GM19455 (cell line): ENCODE measurements at regions not wholly inside any gene's neighbourhood (a gene's known extent, or its start where the extent isn't known, plus 50 kb on each side); places are given as distances from the start of the nearest gene placed in this dataset.

ENCODE experiments used
- ATAC-seq: cut with Tn5 transposase; IDR thresholded peaks from one replicate; pipeline ENCODE4 v1.9.1; 2021; ENCODE audit not compliant: unreplicated experiment

DNA sequence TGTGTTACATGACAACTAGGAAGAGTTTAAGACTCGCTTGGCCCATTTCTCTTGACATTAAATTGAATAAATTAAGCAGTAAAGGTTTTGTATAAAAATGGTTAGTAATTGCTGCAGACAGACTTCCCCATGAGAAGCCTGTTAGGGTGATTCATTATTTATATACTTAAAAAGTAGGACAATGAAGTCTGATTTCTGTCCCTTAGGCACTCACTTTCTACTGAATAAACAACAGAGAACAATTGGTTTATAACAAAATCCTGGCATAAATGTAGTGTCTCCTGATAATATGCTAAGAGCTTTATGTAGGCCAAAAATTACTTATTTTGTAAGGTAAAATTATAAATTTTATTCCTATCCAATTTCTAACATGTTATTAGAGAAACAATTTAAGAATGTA is 2138.5 kb upstream of the PCDH20 start:
- ATAC-seq: no peak

DNA sequence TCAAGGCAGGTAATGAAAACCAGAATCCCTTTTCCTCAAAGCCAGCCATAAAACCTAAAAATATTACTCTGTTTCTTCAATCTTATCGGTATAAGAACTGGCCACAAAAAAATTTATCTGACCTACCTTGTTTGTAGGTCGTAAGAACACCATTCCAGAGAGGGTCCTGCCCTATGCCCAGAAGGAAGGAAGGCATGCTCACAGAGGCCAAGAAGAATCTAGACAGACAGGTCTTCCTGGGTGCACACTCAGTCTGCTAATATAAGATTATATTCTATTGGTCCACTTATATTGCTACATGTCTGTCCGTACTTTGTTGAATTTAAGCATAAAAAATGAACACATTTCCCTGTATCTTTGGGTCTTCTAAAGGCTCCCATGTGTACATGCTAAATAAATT is 2136.1 kb upstream of the PCDH20 start:
- no peak for ATAC-seq

DNA sequence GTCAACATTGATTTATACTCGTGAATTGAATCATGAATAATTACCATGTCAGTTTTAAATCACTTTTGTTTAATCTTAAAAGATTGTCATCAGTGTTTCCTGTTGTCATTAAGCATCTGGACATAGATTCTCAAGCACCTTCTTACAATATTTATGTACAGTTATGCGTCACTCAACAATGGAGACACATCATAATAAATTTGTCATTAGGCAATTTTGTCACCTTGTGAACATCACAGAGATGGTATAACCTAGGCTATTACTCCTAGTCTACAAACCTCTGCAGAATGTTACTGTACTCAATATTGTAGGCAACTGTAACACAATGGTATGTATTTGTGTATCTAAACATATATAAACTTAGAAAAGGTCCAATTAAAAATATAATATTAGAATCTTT is 2130.9 kb upstream of the PCDH20 start:
- no peak for ATAC-seq

DNA sequence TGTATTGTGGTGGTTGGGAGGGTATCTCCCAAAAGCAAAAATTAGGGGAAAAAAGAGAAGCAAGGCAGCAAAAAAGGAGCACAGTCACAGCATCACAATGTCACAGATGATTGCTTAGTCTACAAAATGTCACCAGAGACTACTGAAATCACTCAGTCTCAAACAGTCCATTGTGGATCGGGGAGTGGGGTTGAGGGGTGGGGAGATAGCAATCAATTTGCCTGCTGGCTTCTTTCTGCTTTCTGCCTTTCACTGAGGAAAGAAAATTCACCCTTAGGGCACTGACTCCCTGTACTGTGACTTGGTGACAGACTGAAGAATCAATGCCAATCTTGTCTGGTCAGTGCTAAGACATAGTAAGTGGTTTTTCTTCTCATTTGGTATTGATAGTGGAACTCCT is 2127.1 kb upstream of the PCDH20 start:
- ATAC-seq: no peak

DNA sequence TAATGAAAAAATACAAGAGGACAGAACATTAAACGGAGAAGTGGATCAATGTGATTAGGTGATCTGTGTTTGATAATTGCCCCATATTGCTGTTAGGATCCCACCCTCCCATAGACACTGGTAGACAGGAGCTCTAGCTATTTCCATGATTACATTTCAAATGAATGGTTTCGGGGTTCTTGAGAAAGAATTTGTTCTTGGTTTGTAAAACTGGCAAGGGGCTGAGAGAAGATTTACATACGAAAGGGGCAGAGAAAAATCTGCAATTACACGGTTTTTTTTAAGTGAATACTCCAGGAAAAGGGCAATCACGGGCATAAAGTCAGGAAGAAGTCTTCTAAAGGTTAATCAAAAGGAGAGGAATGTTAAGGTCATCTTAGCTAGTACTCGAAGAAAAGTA is 2125.7 kb upstream of the PCDH20 start:
- ATAC-seq: no peak

DNA sequence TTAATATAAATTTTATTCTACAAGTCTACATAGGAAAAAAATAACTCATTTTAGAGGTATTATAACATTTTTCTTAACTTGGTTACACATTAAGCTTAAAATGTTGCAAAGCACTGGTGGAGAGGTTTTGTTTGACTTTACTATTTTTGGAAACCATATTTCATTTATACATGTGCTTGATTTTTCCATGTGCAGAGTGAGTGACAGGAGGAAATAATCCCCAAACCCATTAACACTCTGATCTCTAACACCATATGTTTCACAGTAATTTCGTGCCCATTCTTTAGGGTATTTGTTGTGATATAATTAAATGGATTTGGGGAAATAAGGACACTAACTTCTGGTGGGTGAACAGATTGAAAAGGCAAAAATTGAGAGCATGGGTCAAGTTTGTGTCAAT is 2124.4 kb upstream of the PCDH20 start:
- ATAC-seq: no peak

DNA sequence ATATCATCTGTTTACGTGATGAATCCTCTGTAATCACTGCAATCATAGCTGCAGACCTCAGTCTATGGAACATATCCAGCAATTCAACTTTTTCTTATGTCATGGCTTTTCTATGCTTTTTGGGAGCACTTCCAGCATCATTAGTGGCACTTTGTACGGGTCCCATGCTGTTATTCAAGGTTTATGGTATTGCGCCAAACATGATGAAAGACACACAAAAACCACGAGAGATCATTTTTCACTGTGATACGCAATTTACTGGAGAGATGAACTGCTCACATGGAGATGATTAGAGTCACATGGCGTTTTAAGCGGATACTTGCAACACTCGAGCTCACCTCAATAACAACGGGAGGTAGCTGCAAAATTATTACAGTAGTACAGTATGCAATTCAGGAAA is 2101.7 kb upstream of the PCDH20 start:
- no peak for ATAC-seq

DNA sequence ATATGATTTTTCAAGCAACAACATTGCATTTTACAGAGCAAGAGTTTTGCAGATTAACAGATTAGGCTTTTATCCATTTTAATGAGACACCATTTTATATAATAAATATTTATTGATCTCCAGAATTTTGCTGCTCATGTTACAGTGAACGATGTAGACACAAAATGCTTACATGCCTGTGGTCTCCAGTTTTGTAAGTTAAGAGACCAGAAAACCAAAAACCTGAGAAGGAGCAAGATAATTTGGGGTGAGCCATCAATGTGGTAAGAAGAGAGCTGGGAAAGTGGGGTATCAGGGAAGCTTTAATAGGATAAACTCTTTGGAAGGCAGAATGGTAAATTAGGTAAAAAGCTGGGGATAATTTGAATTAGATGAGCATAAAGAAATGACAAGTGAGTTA is 2100.5 kb upstream of the PCDH20 start:
- ATAC-seq: no peak

DNA sequence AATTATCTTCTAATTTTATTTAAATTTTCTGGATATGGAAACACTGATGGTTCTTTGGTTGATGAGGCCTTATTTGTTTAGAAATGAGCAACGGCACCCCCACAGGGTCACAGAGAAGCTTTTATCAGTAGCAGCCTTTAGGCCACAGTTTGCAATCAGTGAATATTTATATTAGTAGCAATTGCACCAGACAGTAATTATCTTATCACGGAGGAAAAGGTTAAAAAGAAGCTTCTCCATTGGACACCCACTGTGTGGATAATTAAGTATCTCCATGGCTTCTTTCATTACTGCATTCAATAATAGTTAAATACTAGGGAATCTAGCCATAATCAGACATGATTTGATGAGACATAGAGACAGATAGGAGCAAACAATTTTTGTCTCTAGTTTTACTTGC is 2099.2 kb upstream of the PCDH20 start:
- ATAC-seq: no peak

DNA sequence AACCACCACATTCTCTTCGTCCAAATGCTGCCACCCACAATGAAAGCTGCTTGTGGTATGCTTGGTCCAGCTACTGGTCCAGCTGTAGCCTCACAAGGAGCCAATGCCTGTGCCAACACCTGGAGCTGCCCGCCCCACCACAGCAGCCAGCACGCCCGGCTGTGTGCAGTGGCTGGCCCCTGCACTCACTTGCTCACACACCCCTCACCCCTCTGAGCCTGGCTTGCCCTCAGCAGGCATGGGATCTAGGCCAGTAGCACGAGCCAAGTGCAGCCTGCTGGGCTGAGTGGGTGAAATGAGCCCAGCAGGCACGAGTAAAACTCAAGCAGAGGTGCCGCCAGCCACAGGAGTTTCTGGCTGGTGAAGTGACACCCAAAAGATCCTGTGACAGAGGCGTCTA is 2096.4 kb upstream of the PCDH20 start:
- no peak for ATAC-seq

DNA sequence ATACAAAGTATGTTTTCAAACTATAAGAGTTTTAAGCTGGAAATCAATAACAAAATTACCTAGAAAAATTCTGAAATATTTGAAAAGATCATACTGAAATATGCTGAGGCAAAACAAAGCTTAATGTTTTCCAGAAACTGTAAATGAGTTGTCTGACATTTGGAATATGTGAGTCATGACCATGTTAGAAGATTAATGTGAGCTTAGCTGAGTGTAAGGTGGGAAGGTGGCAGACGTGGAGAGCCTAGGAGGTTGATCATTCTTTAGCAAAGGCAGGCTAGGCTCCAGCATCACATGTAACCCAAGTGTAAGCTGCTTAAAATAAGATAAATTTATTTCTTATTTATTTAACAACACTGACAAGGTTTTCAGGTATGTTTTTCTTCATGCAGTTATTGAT is 2086.1 kb upstream of the PCDH20 start:
- no peak for ATAC-seq

DNA sequence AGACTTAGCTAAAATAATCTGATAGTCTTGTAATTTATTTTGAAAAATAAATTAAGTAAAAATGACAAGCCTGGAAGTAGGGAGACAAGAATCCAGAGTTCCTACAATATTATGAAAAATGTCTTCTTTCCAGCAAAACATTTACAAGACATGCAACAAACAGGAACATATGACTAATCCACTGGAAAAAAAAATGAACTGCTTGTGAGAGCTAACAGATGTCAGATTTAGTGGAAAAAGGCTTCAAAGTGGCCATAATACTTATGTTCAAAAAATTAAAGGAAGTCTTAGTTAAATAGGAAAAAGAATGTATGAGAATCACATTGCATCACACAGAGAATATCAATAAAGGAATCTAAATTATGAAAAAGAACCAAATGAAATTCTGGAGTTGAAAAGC is 2082.0 kb upstream of the PCDH20 start:
- ATAC-seq: no peak

DNA sequence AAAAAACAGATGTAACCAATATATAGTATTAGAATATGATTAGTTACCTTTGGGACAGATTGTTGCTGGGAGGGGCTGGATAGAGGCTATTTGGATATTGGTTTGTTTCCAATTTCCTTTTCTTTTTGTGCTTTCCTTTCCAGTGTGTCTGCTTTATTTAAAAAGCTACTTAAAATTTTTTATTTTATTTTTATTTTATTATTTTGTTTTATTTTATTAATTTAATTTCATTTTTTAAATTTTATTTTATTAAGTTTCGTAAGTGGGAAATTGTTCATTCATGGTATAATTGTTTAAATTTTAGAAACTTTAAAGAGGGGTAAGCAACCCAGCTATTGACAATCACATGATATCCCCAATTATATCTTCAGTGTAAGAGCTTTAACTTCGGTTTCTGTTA is 2077.0 kb upstream of the PCDH20 start:
- ATAC-seq: no peak

DNA sequence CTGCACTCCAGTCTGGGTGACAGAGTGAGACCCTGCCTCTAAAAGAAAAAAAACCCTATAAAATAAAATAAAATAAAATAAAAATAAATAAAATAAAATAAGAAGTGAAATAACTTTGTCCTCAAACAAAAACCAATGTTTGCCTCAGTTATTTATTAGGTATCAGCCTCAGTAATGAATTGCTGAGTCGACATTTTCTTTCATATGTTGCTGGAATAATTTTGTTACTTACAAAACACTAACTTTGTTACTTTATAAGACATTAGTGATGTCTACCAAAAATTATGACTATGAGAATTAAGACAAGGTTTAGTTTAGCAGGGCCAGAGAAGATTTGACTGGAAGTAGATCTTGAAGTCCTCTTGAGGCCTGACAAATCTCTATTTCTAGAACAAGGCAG is 2074.5 kb upstream of the PCDH20 start:
- ATAC-seq: no peak

DNA sequence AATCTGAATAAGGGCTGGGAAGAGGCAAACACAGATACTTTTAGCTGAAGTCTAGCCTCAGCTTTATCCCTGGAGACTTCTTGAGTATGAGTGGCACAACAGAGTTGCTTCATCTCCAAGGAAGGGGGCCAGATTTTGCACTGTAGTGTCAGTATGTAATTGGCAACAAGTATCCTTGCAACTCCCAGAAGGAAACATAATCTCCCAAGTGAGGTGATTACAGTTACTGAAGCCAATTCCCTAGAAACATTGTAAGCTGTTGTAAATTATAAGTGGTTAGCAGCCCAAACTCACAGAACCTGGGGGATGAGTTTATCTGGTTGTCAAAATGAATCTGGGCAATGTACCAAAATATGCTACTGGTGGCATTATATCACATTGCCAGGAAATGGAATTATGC is 2065.7 kb upstream of the PCDH20 start:
- no peak for ATAC-seq

DNA sequence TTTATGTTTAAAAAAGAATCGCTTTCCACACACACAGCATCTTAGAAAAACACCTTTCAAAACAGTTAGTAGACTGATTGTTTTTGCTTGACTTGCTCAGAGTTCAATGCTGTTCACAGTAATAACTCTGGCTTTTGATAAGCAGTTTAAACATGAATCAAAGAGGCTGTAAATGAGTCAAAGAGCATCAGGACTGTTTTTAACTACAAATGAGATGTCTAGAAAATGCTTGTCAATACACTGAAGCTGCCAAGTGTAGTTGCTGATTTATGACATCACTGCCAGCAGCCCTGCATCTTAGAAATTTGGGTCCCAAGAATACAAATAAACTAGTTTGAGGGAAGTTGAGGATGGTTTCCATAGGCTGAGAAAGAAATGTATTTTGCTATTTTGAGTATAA is 2057.1 kb upstream of the PCDH20 start:
- no peak for ATAC-seq

DNA sequence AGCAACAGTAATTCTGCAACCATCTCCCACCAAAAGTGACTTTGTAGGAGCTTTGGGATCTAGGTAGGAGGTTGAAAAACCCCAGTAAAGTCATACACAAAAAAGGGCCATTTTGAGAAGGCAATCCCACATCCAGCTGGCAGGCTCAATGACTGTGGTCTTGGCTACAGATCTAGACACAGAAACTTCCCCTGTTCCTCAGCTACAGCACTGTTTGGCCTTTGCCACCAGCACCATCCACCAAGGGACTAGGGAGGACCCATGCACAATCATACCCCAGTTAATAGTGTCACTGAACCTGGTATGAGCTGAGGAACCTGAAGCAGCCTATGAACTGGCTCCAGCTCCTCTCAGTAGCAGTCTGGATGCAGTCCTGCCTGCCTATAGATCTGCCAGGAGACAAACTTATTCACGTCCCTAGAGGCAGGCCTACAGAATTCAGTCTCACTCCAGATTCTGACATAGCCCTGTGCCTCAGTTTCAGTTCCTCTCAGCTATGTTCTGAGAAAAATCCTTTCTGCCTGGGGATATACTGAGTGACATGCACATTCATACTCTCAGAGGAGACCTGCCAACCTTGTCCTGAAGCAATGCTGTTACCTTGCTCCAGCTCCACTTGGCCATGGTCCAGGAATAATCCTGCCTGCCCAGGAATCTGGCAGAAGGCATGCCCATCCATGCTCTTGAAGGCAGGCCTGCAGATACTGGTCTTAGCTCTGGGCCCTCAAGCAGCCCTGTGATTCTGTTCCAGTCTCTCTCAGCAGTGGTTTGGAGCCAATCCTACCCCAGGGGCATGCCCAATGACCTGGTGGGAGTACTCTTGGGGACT is 2048.3 kb upstream of the PCDH20 start:
- ATAC-seq: peak; percentile 76

DNA sequence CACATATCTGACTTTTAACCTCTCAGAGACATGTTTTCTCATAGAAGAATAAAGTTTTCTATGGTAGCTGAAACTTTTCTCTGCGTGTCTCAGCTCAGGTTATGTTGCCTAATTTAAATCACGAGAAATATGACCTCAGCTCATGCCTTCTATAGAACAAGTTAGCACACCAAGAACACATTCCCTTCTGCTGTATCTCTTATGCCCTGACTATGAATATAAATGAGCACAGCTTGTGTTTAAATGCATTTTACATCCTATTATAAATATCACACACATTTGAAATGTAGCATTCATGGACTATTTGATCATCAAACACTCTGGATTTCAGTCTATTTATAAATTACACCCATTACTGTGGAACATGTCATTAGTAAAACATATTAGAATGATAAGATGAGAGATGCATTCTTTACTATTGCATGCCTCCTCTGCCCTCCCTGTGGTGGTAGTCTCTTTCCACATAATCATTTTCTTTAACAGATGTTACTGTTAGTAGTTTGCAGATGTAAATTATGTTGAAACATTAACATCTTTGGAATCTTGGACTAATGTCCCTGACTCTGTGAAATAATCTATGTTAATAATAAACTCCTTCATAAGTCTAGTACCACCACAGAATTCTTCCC is 2044.9 kb upstream of the PCDH20 start:
- ATAC-seq: no peak

DNA sequence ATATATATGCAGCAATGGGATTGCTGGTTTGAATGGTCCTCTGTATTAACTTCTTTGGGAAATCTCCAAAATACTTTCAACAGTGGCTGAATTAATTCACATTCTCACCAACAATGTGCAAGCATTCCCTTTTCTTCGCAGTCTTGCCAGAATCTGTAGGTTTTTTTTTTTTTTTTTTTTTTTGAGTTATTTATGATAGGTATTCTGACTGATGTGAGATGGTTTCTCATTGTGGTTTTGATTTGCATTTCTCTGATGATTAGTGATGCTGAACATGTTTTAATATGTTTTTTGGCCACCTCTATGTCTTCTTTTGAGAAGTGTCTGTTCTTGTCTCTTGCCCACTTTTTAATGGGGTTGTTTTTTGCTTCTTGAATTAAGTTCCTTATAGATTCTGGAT is 2041.5 kb upstream of the PCDH20 start:
- no peak for ATAC-seq

DNA sequence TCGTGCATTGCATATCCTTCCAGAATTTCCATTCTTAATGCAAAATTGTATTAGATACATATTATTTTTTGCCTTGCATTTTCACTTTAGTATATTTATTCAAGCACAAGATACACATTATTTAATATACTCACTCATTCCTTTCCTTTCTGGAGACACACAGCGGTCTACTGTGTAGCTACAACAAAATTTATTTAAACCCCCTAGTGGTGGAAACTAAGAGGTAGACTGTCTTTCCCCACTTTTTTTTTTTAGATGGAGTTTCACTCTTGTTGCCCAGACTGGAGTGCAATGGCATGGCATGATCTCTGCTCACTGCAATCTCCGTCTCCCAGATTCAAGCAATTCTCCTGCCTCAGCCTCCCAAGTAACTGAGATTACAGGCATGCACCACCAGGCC is 2040.3 kb upstream of the PCDH20 start:
- ATAC-seq: no peak

DNA sequence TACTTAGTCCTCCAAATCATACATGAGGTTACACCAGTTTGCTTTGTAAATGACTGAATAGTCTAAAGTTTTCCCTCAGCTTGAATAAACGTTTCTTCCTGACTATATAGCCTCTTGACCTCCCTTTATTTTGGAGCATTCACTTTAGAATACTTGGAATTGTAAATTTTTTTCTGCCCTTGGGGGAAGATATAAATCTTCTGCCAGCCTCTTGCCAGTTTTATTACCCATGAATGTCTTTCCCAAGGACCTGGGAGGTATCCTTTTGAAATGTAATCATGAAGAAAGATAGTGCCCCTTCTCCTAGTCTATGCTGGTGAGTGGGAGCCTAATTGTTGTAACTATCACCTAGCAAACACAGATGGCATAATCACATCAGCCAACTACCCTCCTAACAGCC is 2033.9 kb upstream of the PCDH20 start:
- ATAC-seq: no peak

DNA sequence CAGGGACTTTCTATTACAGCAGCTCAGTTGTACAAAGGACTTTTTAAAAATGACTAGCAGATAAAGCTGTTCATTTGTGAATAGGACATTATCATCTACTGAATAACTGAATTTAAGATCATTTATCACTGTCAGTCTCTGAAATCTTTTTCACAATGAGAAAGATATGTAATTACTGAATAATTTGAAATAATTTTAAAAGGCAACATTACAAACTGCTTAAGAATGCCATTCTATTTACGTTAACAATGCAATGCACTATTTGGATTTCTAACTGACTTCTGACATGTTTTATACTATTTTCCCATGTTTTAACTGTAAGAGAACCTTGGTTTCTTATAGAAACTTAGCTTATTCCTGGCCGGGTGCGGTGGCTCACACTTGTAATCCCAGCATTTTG is 2033.0 kb upstream of the PCDH20 start:
- ATAC-seq: no peak

DNA sequence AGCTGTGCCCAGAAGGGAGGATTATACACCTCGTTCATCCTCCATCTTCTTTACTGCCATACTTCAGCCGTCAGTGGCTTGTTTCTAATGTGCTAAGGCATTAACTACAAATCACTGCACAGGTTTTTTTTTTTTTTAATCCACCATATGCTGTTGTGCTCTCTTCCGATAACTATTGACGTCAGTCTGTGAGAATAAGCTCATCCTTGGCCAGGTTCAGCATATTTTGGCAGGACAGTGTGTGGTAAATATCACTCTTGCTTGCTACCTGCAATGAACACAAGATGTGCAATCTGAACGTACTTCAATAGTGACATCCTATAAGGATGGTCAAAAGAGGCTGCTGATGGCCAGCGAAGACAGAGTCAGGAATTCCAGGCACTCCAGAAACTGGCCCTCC is 2030.7 kb upstream of the PCDH20 start:
- ATAC-seq: no peak
